Transverse colon (tissue), 4 donors: ENCODE measurements at regions not wholly inside any gene's neighbourhood (a gene's known extent, or its start where the extent isn't known, plus 50 kb on each side); places are given as distances from the start of the nearest gene placed in this dataset.

Experiments
- DNase-seq: peaks from one replicate; pipeline ENCODE4 v3.0.0-alpha.2; 2019
- H3K27ac ChIP-seq, 4 donors: fragments of 200-600 bp; sonication (generic); 2 replicates each; pipeline ENCODE4 v1.5.1; 2016 to 2018; ENCODE audit warnings: inconsistent platforms in 4 of 4
- H3K27me3 ChIP-seq: fragments of 200-600 bp; sonication (generic); 2 replicates; pipeline ENCODE4 v1.5.1; 2017; ENCODE audit warnings: inconsistent platforms
- H3K36me3 ChIP-seq, 4 donors: fragments of 200-600 bp; sonication (generic); 2 replicates each; pipeline ENCODE4 v1.5.1; 2017 to 2019; ENCODE audit warnings: inconsistent platforms in 4 of 4
- H3K4me1 ChIP-seq, 4 donors: fragments of 200-600 bp; sonication (generic); 2 replicates each; pipeline ENCODE4 v1.5.1; 2017 to 2020; ENCODE audit warnings: inconsistent platforms in 4 of 4
- H3K4me3 ChIP-seq, 4 donors: fragments of 200-600 bp; sonication (generic); 1 replicate in 1 of 4; 2 replicates in 3 of 4; pipeline versions ENCODE4 v1.5.1 to v1.6.1; 2017 to 2019; ENCODE audit warnings: inconsistent platforms in 4 of 4
- H3K9me3 ChIP-seq, 2 donors: fragments of 200-600 bp; sonication (generic); 2 replicates each; pipeline ENCODE4 v1.5.1; 2017 to 2019; ENCODE audit warnings: inconsistent platforms in 2 of 2
- EP300 ChIP-seq: sonication (generic); formaldehyde crosslinking; IDR thresholded peaks from one replicate; pipeline ENCODE4 v1.6.1; 2017; ENCODE audit warnings: antibody characterized with exemption, low read depth
- POLR2A ChIP-seq: fragments of 450-650 bp; IDR thresholded peaks from one replicate; pipeline ENCODE4 v1.6.1; 2016; ENCODE audit warnings: antibody characterized with exemption, mild to moderate bottlenecking, moderate library complexity
- POLR2AphosphoS5 ChIP-seq, 3 donors: sonication (generic); formaldehyde crosslinking; IDR thresholded peaks; one replicate each; pipeline ENCODE4 v1.6.1; 2016; ENCODE audit warnings: antibody characterized with exemption in 3 of 3
- WGBS, 2 donors: methylation state at CpG; one replicate each; pipeline ENCODE4 v1.1.5; 2018; ENCODE audit warnings: low coverage in 1 of 2; 5-methylcytosine and 5-hydroxymethylcytosine counted together
- in situ Hi-C, 4 donors: fragments of 200-750 bp; cut with MboI; loops; one replicate each; pipeline versions ENCODE4 v1.15.0 to v1.15.1; 2017; ENCODE audit warnings: low sequenced_read_pairs in 3 of 4, low pct_ligation_motif_present in 1 of 4, low pct_unique_long_range_greater_than_20kb in 1 of 4
- intact Hi-C: fragments of 100-400 bp; cut with DNase I; formaldehyde crosslinking; loops from one replicate; pipeline ENCODE4 v1.15.1; 2023; ENCODE audit warnings: low total_unique reads
- TF ChIP-seq, protein P1 (sequence below), 5 experiments: fragments of 200-600 bp in 3 of 5; fragments of 450-650 bp in 2 of 5; sonication (generic) in 3 of 5; IDR thresholded peaks; 1 replicate in 2 of 5; 2 replicates in 3 of 5; pipeline ENCODE4 v1.5.1; 2016 to 2017; ENCODE audit warnings: antibody characterized with exemption in 5 of 5, inconsistent platforms in 3 of 5, mild to moderate bottlenecking in 2 of 5, moderate library complexity in 1 of 5

DNA sequence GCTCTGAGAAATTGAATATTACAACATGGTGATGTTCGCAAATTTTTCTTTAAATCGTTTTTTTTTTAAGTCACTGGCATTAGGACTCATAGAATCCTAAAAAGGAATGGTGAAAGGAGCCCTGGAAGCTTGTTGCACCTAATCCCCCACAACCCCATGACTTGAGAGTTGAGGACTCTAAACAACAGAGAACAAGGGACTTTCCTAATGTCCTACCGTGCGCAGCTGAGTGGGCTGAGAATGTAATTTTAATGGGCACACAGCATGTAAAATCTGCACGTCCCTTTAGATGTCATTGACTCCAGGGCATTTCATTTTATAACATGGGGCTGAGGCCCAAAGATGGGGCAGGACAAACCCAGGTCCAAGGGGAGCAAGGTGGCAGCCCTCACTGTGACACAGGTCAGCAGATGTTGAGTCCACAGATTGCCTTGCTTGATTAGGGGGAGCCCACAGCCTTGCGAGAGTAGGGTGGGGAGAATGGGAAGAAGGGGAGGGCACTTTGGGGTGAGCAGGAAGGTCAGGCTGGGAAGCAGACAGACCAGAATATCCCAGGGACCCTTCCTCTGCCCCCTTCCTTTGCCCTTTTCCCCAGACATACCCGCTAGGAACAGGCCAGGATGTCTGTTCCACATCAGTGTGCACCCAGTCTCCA lies 208.4 kb upstream of the ZMIZ1 start:
- Histone ChIP-seq H3K27me3 (no peaks in the 10 kb centered on the region), H3K36me3 (no peaks in the 10 kb centered on the region), H3K4me1 (no peaks in the 10 kb centered on the region), H3K27ac (no peak overlapping the region), H3K4me3 (no peak overlapping the region), H3K9me3 (no peaks in the 10 kb centered on the region)
- in situ Hi-C loops, result no loop called here
- TF ChIP-seq POLR2AphosphoS5 (IDR thresholded peaks at IDR 0.05) (no peak), EP300 (no peak), POLR2A (no peak)
- TF ChIP-seq, protein P1, sequence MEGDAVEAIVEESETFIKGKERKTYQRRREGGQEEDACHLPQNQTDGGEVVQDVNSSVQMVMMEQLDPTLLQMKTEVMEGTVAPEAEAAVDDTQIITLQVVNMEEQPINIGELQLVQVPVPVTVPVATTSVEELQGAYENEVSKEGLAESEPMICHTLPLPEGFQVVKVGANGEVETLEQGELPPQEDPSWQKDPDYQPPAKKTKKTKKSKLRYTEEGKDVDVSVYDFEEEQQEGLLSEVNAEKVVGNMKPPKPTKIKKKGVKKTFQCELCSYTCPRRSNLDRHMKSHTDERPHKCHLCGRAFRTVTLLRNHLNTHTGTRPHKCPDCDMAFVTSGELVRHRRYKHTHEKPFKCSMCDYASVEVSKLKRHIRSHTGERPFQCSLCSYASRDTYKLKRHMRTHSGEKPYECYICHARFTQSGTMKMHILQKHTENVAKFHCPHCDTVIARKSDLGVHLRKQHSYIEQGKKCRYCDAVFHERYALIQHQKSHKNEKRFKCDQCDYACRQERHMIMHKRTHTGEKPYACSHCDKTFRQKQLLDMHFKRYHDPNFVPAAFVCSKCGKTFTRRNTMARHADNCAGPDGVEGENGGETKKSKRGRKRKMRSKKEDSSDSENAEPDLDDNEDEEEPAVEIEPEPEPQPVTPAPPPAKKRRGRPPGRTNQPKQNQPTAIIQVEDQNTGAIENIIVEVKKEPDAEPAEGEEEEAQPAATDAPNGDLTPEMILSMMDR (IDR thresholded peaks at IDR 0.05), result no peak
- DNase-seq, result no peak
- 73 to 87% methylated on average over 4 to 7 of the region's 7 CpGs for WGBS, 2 donors
- intact Hi-C loops, result no loop called here

DNA sequence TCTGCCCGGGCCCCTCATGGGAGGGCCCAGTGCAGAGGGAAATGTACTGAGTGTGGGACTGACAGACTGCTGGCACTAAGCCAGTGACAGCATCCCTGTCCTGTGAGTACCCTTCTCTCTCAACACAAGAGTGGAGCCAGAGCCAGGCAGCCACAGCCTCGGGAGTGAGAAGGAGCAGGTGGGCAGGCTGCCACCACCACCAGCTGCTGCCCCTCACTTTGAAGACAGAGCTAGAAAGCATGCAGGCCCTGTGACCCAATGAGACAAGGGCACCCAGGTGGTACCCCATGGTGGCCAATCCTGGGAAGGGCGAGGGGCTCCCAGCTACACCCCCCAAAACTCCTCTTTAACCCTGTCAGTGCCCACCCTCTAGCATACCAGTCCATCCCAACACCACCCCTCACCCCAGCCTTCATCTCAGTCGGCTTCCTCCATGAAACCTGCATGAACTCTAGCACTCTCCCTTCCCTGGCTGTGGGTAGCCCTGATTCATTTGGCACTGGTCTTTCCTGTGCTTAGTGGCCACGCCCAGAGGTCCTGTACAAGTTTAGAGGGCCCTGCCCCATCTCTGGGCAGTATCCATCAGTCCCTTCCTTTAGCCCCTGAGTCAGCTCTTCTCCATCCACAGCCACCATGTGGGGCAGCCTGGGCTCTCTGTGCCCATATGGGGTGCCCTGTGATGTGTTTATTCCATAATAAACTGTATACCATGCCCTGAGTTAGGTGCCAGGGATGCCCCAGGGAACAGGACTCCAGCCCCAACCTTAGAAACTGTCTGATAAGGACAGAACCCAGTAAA lies 207.0 kb upstream of the ZMIZ1 start:
- no peak overlapping the region for H3K4me3 ChIP-seq
- DNase-seq, result no peak
- no peaks in the 10 kb centered on the region for H3K4me1 ChIP-seq
- H3K27ac ChIP-seq, result no peak overlapping the region
- no peaks in the 10 kb centered on the region for H3K9me3 ChIP-seq
- H3K27me3 ChIP-seq, result no peaks in the 10 kb centered on the region
- no peak for TF ChIP-seq POLR2AphosphoS5 (IDR thresholded peaks at IDR 0.05)
- TF ChIP-seq, protein P1 (IDR thresholded peaks at IDR 0.05), result no peak
- TF ChIP-seq EP300, result no peak
- TF ChIP-seq POLR2A, result no peak
- no peaks in the 10 kb centered on the region for H3K36me3 ChIP-seq
- in situ Hi-C loops, result no loop called here
- WGBS, 2 donors, result 55 to 93% methylated on average over 3 to 5 of the region's 5 CpGs
- intact Hi-C loops, result no loop called here

DNA sequence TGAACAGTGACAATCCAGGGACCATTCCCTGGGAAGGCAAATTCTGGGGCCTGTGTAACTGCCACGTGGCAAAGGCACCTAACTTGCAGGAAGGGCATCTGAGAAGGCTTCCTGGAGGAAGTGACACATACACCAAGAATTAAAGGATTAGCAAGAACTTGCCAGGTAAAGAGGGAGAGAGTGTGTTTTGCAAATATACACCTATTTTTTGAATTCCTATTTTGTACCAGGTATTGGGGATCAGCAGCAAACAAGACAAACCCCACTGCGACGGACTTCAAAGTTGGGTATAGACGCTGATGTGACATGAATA lies 206.5 kb upstream of the ZMIZ1 start:
- Histone ChIP-seq H3K27ac (no peak overlapping the region), H3K9me3 (no peaks in the 10 kb centered on the region), H3K27me3 (no peaks in the 10 kb centered on the region), H3K4me1 (no peaks in the 10 kb centered on the region), H3K36me3 (no peaks in the 10 kb centered on the region), H3K4me3 (no peak overlapping the region)
- 58 to 77% methylated on average over 4 of the region's 4 CpGs for WGBS, 2 donors
- in situ Hi-C loops (no loop called here), intact Hi-C loops (no loop called here)
- TF ChIP-seq, protein P1 (IDR thresholded peaks at IDR 0.05), result no peak
- no peak for TF ChIP-seq POLR2AphosphoS5 (IDR thresholded peaks at IDR 0.05)
- no peak for TF ChIP-seq POLR2A
- TF ChIP-seq EP300, result no peak
- no peak for DNase-seq

DNA sequence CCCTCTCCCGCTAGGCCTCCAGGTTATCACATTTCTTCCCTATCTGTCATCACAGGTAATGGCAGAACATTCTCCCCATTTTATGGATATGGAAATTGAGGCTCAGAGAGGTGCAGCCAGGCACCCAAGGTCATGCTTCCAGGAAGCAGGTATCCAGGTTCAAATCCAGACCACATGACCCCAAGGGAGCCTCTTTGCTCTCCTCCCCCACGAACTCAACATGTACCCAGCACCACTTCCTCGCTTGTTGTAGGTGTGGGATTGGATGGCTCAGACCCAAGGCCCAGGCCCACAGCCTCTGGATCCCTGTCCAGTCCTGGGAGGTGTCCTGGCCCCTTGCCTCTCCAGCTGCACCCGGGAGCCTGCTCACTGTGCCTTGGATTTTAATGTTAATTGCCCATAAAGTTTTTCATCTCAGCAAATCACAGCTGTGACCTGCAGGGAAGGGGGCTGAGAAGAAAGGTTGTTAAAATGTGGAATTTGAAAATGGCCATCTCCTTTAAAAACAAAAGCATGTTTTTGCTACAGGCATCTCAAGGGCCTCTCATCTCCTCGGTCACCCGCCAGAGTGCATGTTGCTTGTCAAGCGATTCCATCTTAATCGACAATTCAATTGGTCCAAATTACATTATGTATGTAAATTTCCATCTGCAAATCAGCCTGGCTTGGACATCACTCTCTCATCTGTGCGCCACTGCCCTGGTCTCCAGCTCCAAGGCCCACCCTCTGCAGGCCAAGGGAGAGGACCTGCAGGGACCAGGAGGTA lies 205.4 kb upstream of the ZMIZ1 start:
- intact Hi-C loops (no loop called here), in situ Hi-C loops (no loop called here)
- Histone ChIP-seq H3K4me1 (no peaks in the 10 kb centered on the region), H3K27ac (no peak overlapping the region), H3K36me3 (no peaks in the 10 kb centered on the region), H3K27me3 (no peaks in the 10 kb centered on the region), H3K9me3 (no peaks in the 10 kb centered on the region), H3K4me3 (no peak overlapping the region)
- TF ChIP-seq POLR2A, result no peak
- TF ChIP-seq POLR2AphosphoS5 (IDR thresholded peaks at IDR 0.05), result no peak
- TF ChIP-seq, protein P1 (IDR thresholded peaks at IDR 0.05), result no peak
- TF ChIP-seq EP300, result no peak
- 85 to 100% methylated on average over 6 to 9 of the region's 9 CpGs for WGBS, 2 donors
- DNase-seq, result no peak
